Cardiac fibroblast (primary cell): ENCODE measurements at regions not wholly inside any gene's neighbourhood (a gene's known extent, or its start where the extent isn't known, plus 50 kb on each side); places are given as distances from the start of the nearest gene placed in this dataset.
A peak's percentile ranks its signal among the peaks of the same experiment; 100 is the strongest.

Experiments
- DNase-seq, 2 donors: peaks; one replicate each; pipeline versions ENCODE4 v3.0.0 to v3.0.0-alpha.2; 2010; ENCODE audit warnings: low read depth in 2 of 2
- H3K4me3 ChIP-seq, 2 donors: replicated peaks in 1 of 2; 1 replicate in 1 of 2; 2 replicates in 1 of 2; pipeline ENCODE4 v1.5.1; 2011; ENCODE audit warnings: low read depth in 2 of 2, low read length in 2 of 2, mild to moderate bottlenecking in 2 of 2, moderate library complexity in 1 of 2
- CTCF ChIP-seq: IDR thresholded peaks from one replicate; pipeline ENCODE4 v1.5.1; 2011; ENCODE audit warnings: low read depth, mild to moderate bottlenecking, low read length, inconsistent platforms

- no peak for DNase-seq
- no peak for TF ChIP-seq CTCF
- H3K4me3 ChIP-seq, result no peak overlapping the region
Measured at GRCh38 chr1:79842811-79843210, 836.3 kb upstream of the ADGRL4 start.

GRCh38 chr1:79839882-79840281 is 833.4 kb upstream of the ADGRL4 start:
- no peak overlapping the region for H3K4me3 ChIP-seq
- DNase-seq, result no peak
- no peak for TF ChIP-seq CTCF

GRCh38 chr1:79827446-79827845 is 820.9 kb upstream of the ADGRL4 start:
- TF ChIP-seq CTCF, result no peak
- DNase-seq, result no peak

GRCh38 chr1:79825551-79825950 is 819.0 kb upstream of the ADGRL4 start:
- no peak for TF ChIP-seq CTCF
- DNase-seq, result no peak
- H3K4me3 ChIP-seq, result no peak overlapping the region

More at GRCh38 chr1:79827446-79827845, 820.9 kb upstream of the ADGRL4 start:
- no peak overlapping the region for H3K4me3 ChIP-seq

- no peak for TF ChIP-seq CTCF
- DNase-seq, result no peak
- H3K4me3 ChIP-seq, result no peak overlapping the region
Measured at GRCh38 chr1:79822053-79822452, 815.5 kb upstream of the ADGRL4 start.

- no peak overlapping the region for H3K4me3 ChIP-seq
- no peak for DNase-seq
- no peak for TF ChIP-seq CTCF
Measured at GRCh38 chr1:79819140-79819539, 812.6 kb upstream of the ADGRL4 start.

GRCh38 chr1:79817031-79817560 is 810.6 kb upstream of the ADGRL4 start:
- no peak overlapping the region for H3K4me3 ChIP-seq
- DNase-seq, result peak in 1 of 2 donors; percentile 8
- TF ChIP-seq CTCF, result no peak
